C4-2B (cell line): ENCODE measurements at regions not wholly inside any gene's neighbourhood (a gene's known extent, or its start where the extent isn't known, plus 50 kb on each side); places are given as distances from the start of the nearest gene placed in this dataset.

Experiments
- CTCF ChIP-seq: fragments of 450-650 bp; conservative IDR thresholded peaks from 2 replicates; pipeline ENCODE4 v1.5.1; 2017; ENCODE audit warnings: mild to moderate bottlenecking
- ZFX ChIP-seq: fragments of 450-650 bp; IDR thresholded peaks from 2 replicates; pipeline ENCODE4 v1.6.1; 2017

- TF ChIP-seq CTCF (no peak), ZFX (no peak)
These were observed 101.8 kb upstream of the KMT2C start for GRCh38 chr7:152537639-152538038.
